WTC11 (cell line): ENCODE measurements at regions not wholly inside any gene's neighbourhood (a gene's known extent, or its start where the extent isn't known, plus 50 kb on each side); places are given as distances from the start of the nearest gene placed in this dataset.

ENCODE experiments used
- ATAC-seq: fragments of 200-7000 bp; cut with Tn5 transposase; 2 replicates; pipeline ENCODE4 v1.10.0; 2021; ENCODE audit warnings: mild to moderate bottlenecking, moderate library complexity
- CTCF ChIA-PET: fragments of 300-600 bp; sonication (Branson Sonifier 250); formaldehyde crosslinking; loops from one replicate; lab custom pipeline; 2021; ENCODE audit warnings: antibody characterized with exemption; lab: Charles Lee
- POLR2A ChIA-PET: fragments of 350-600 bp; sonication (Branson Sonifier 250); formaldehyde crosslinking; loops from one replicate; lab custom pipeline; 2021; ENCODE audit warnings: antibody characterized with exemption; lab: Charles Lee
- DNase-seq: peaks from one replicate; pipeline ENCODE4 v3.0.0; 2021; ENCODE audit warnings: low spot score
- H3K27ac Mint-ChIP-seq: 2 replicates; pipeline ENCODE4 v1.8.0; 2021; ENCODE audit warnings: mixed read lengths
- H3K27me3 Mint-ChIP-seq: 2 replicates; pipeline ENCODE4 v1.8.0; 2021; ENCODE audit warnings: low read depth, mild to moderate bottlenecking, moderate library complexity, mixed read lengths
- H3K36me3 Mint-ChIP-seq: 2 replicates; pipeline ENCODE4 v1.8.0; 2021; ENCODE audit warnings: mixed read lengths
- H3K4me1 Mint-ChIP-seq: 2 replicates; pipeline ENCODE4 v1.8.0; 2022; ENCODE audit warnings: mixed read lengths
- H3K4me3 Mint-ChIP-seq: 2 replicates; pipeline ENCODE4 v1.8.0; 2021; ENCODE audit warnings: mild to moderate bottlenecking, moderate library complexity, mixed read lengths
- H3K9me3 Mint-ChIP-seq: 2 replicates; pipeline ENCODE4 v1.8.0; 2021; ENCODE audit warnings: mixed read lengths
- ARID4B ChIP-seq: sonication (generic); formaldehyde crosslinking; IDR thresholded peaks from 2 replicates; pipeline ENCODE4 v1.8.0; 2023; ENCODE audit warnings: missing genetic modification reagents, mild to moderate bottlenecking, borderline replicate concordance
- ATF3 ChIP-seq: sonication (generic); formaldehyde crosslinking; conservative IDR thresholded peaks from 2 replicates; pipeline ENCODE4 v1.8.1; 2022; ENCODE audit warnings: mild to moderate bottlenecking, missing genetic modification reagents
- E2F5 ChIP-seq: sonication (generic); formaldehyde crosslinking; IDR thresholded peaks from 2 replicates; pipeline ENCODE4 v1.8.1; 2022; ENCODE audit warnings: mild to moderate bottlenecking, moderate library complexity, missing genetic modification reagents
- NFE2L1 ChIP-seq: sonication (generic); formaldehyde crosslinking; IDR thresholded peaks from 2 replicates; pipeline ENCODE4 v1.8.1; 2023; ENCODE audit warnings: missing genetic modification reagents
- NR3C1 ChIP-seq: sonication (generic); formaldehyde crosslinking; conservative IDR thresholded peaks from 2 replicates; pipeline ENCODE4 v1.8.1; 2023; ENCODE audit warnings: low read depth, mild to moderate bottlenecking, missing genetic modification reagents
- PREB ChIP-seq: sonication (generic); formaldehyde crosslinking; IDR thresholded peaks from 2 replicates; pipeline ENCODE4 v1.8.1; 2022; ENCODE audit warnings: mild to moderate bottlenecking, missing genetic modification reagents, moderate library complexity, borderline replicate concordance
- PRRX2 ChIP-seq: fragments of 250-450 bp; sonication (Bioruptor Pico); IDR thresholded peaks from 2 replicates; pipeline ENCODE4 v1.8.0; 2021; ENCODE audit warnings: mild to moderate bottlenecking
- SMAD3 ChIP-seq: sonication (generic); formaldehyde crosslinking; IDR thresholded peaks from 2 replicates; pipeline ENCODE4 v1.8.0; 2022; ENCODE audit warnings: missing genetic modification reagents, mild to moderate bottlenecking, borderline replicate concordance
- SOX15 ChIP-seq: fragments of 250-450 bp; sonication (Bioruptor Pico); IDR thresholded peaks from 2 replicates; pipeline ENCODE4 v1.9.0; 2021; ENCODE audit warnings: mild to moderate bottlenecking
- USF2 ChIP-seq: sonication (generic); formaldehyde crosslinking; IDR thresholded peaks from 2 replicates; pipeline ENCODE4 v1.8.1; 2023; ENCODE audit warnings: mild to moderate bottlenecking, missing genetic modification reagents, moderate library complexity
- ZNF317 ChIP-seq: sonication (generic); formaldehyde crosslinking; IDR thresholded peaks from 2 replicates; pipeline ENCODE4 v1.8.1; 2023; ENCODE audit warnings: low read depth, mild to moderate bottlenecking, moderate library complexity, missing genetic modification reagents, borderline replicate concordance

- H3K36me3 Mint-ChIP-seq = no peaks in the 10 kb centered on the region
- DNase-seq = no peak
- no peaks in the 10 kb centered on the region; the same call in 1 of the 2 replicates for H3K9me3 Mint-ChIP-seq
- no peak overlapping the region for H3K27ac Mint-ChIP-seq
- ChIA-PET POLR2A (no interaction called here), CTCF (interaction anchor here (0.8 kb wide), 1 partner anchor 73 kb away, joined by 3 read pairs; no protein-coding TSS in a partner anchor)
- H3K4me3 Mint-ChIP-seq = no peak overlapping the region
- TF ChIP-seq PRRX2 (CRISPR knock-in tag) (no peak), USF2 (CRISPR knock-in tag) (no peak), E2F5 (no peak), PREB (CRISPR knock-in tag) (no peak), SOX15 (CRISPR knock-in tag) (no peak), SMAD3 (CRISPR knock-in tag) (no peak), ATF3 (CRISPR knock-in tag) (no peak), NR3C1 (no peak), NFE2L1 (CRISPR knock-in tag) (no peak)
- ATAC-seq = peak; percentile 92
- no peaks in the 10 kb centered on the region for H3K27me3 Mint-ChIP-seq
- no peaks in the 10 kb centered on the region; the same call in 1 of the 2 replicates for H3K4me1 Mint-ChIP-seq
Measured at GRCh38 chr13:48902368-48902767, 73.3 kb upstream of the FNDC3A start.

GRCh38 chr13:48904668-48905290 lies 70.9 kb upstream of the FNDC3A start:
- no peaks in the 10 kb centered on the region; the same call in 1 of the 2 replicates for H3K9me3 Mint-ChIP-seq
- POLR2A ChIA-PET = no interaction called here
- no peaks in the 10 kb centered on the region for H3K36me3 Mint-ChIP-seq

More at GRCh38 chr13:48904668-48905290, 70.9 kb upstream of the FNDC3A start:
- H3K27me3 Mint-ChIP-seq = no peaks in the 10 kb centered on the region
- no peak overlapping the region for H3K4me3 Mint-ChIP-seq
- CTCF ChIA-PET = no interaction called here
- ATAC-seq = no peak
- H3K27ac Mint-ChIP-seq = no peak overlapping the region
- no peak for DNase-seq
- H3K4me1 Mint-ChIP-seq = peaks cover 6% of the 10 kb centered on the region
- no peak for TF ChIP-seq ZNF317 (CRISPR knock-in tag)
- no peak for TF ChIP-seq ARID4B (CRISPR knock-in tag)
- TF ChIP-seq SOX15 (CRISPR knock-in tag) = no peak
